Skeletal muscle cell (primary cell): ENCODE measurements at regions not wholly inside any gene's neighbourhood (a gene's known extent, or its start where the extent isn't known, plus 50 kb on each side); places are given as distances from the start of the nearest gene placed in this dataset.
A peak's percentile ranks its signal among the peaks of the same experiment; 100 is the strongest.
"Not testable (repeated sequence)": the region's sequence is repeated elsewhere in the genome, so short reads cannot be mapped to it uniquely, and the experiment has no call there.

Experiments used
- DNase-seq: peaks from one replicate; pipeline ENCODE4 v3.0.0-alpha.2; 2010; ENCODE audit warnings: low read depth
- H3K4me3 ChIP-seq: 2 replicates; pipeline ENCODE4 v1.5.1; 2011; ENCODE audit warnings: low read depth, mild to moderate bottlenecking, control low read depth, low read length, moderate library complexity

DNA sequence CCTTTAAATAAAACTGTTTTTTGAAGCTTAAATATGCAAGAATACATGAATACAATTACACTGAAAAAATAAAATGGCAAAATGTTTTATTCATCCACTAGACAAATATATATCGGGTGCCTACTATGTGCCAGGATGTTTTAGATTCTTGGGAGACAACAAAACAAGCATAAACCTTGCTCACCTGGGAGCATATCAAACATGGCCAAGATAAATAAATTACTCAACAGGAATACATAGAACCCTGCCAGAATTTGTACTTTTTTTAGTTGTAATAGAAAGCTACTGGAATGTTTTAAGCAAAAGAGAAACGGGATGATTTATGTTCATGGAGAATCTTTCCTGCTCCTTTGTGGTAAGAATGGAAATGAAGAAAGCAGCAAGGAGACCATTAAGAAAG is 2358.5 kb upstream of the PCDH20 start:
- DNase-seq, result no peak
- no peak overlapping the region for H3K4me3 ChIP-seq

DNA sequence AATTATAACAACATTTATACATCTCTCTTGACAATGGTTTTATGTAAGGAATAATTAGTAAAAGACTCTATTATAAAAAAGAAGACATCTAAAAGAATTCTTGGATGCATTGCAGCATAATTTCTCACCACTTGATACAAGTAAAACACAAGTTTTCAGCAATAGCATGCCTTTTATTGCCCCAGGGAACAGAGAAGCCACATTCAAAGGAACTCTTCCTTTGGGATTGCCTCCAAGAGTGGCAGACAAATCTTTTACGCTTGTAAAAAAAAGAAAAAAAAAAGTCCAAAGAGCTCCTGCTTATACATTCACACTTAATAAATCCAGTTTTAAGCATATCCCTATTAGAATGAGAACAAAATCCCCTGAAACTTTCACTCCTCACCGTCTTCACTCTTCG is 2357.8 kb upstream of the PCDH20 start:
- no peak overlapping the region for H3K4me3 ChIP-seq
- DNase-seq, result no peak

DNA sequence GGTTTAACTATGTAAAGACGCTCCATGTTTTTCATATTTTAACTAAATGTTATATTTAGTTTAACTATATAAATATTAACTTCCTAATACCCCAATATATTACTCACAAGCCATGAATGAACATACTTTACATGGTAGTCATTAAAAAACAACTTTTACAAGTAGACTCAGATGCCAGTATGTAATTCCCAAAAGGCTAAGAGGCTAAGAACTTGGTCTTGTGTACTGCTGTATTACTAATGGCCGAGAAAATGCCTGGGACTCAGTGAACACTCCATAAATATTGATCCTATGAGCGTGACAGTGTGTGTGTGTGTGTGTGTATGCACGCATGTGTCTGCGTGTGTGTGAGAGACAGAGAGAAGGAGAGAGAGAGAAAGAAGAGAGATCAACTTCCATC is 2342.0 kb upstream of the PCDH20 start:
- DNase-seq, H3K4me3 ChIP-seq: not testable (repeated sequence)

DNA sequence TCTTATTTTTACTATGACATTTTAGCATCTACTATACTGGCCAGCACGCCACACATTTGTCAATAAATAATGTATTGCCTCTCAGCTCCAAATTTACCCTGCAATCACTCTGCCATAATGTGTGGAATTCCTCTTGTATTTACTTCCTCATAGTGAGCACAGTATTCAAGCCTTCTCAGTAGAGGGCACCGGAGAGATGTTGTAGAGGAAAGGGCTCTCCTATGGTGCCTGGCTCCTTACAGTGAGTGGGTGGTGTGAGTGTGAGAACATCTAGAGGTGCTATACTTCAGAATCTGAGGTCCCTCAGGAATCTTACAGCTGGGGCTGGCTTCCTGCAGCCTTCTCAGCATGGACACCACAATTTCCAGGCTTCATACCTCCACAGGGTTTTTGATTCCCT is 2334.2 kb upstream of the PCDH20 start:
- not testable (repeated sequence) for DNase-seq, H3K4me3 ChIP-seq

DNA sequence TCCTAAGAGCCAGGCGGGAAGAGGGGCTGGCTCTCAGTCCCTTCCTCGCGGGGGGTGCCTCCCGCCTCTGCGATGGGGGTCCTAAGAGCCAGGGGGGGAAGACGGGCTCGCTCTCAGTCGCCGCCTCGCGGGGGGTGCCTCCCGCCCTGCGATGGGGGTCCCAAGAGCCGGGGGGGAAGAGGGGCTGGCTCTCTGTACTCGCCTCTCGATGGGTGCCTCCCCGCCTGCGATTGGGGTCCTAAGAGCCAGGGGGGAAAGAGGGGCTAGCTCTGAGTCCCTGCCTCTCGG is 2326.1 kb upstream of the PCDH20 start:
- H3K4me3 ChIP-seq, DNase-seq: not testable (repeated sequence)

DNA sequence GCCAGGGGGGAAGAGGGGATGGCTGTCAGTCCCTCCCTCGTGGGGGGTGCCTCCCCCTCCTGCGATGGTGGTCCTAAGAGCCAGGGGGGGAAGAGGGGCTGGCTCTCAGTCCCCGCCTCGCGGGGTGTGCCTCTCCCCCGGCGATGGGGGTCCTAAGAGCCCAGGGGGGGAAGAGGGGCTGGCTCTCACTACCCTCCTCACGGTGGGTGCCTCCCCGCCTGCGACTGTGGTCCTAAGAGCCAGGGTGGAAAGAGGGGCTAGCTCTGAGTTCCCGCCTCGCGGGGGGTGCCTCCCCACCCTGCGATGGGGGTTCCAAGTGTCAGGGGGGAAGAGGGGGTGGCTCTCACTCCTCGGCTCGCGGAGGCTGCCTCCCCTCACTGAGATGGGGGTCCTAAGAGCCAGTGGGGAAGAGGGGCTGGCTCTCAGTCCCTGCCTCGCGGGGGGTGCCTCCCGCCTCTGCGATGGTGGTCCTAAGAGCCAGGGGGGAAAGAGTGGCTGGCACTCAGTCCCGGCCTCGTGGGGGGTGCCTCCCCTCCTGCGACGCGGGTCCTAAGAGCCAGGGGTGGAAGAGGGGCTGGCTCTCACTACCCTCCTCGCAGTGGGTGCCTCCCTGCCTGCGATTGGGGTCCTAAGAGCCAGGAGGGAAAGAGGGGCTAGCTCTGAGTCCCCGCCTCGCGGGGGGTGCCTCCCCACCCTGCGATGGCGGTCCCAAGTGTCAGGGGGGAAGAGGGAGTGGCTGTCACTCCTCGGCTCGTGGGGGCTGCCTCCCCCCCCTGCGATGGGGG is 2325.6 kb upstream of the PCDH20 start:
- DNase-seq, result no peak
- no peak overlapping the region for H3K4me3 ChIP-seq

DNA sequence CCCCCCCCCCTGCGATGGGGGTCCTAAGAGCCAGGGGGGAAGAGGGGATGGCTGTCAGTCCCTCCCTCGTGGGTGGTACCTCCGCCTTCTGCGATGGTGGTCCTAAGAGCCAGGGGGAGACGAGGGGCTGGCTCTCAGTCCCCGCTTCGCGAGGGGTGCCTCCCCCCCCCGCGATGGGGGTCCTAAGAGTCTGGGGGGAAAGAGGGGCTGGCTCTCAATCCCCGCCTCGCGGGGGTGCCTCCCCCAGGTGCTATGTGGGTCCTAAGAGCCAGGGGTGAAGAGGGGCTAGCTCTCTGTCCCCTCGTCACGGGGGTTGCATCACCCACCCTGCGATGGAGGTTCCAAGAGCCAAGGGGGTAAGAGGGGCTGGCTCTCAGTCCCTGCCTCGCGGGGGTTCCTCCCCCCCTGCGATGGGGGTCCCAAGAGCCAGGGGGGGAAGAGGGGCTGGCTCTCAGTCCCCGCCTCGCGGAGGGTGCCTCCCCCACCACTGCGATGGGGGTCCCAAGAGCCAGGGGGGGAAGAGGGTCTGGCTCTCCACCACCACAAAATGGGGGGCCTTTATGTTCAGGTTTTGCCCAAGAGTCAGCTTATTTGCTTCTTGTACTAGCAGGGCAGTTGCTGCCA is 2323.6 kb upstream of the PCDH20 start:
- not testable (repeated sequence) for DNase-seq, H3K4me3 ChIP-seq

DNA sequence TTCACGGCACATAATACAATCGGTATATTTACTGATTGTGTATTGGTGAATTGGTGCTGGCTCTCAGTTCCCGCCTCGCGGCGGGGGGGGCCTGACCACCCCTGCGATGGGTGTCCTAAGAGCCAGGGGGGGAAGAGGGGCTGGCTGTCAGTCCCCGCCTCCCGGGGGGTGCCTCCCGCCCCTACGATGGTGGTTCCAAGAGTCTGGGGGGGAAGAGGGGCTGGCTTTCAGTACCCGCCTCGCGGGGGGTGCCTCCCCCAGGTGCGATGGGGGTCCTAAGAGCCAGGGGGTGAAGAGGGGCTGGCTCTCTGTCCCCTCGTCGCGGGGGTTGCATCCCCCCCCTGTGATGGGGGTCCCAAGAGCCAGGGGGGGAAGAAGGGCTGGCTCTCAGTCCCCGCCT is 2321.8 kb upstream of the PCDH20 start:
- H3K4me3 ChIP-seq, result no peak overlapping the region
- DNase-seq, result no peak

DNA sequence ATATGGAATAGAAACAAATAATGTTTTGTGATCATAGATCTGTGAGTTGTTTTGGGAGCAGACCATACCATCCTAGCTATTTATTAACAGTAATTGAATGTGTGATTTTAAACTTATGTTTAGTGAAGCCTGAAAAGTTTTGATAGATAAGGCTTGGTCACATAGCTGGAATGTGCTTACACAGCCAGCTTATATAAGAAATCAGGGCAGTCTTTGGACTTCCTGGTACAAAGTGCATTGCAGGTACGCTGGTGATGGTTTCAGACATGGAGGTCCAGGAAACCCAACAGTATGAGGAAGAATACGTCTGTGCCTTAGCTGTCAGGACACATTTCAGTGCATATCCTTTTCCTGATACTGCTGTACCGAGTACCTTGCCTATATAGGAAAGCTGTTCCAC is 2316.2 kb upstream of the PCDH20 start:
- no peak for DNase-seq
- H3K4me3 ChIP-seq, result no peak overlapping the region

DNA sequence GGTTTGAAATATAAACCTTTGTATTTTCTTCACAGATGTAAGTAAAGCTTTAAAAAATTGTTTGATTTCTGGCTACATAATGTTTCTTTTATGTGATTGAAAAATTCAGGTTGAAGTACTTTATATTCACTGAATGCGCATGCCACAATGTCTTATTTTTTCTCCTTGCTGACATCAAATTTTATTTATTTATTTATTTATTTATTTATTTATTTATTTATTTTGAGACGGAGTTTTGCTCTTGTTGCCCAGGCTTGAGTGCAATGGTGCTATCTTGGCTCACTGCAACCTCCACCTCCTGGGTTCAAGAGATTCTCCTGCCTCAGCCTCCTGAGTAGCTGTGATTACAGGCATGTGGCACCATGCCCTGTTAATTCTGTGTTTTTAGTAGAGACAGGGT is 2296.5 kb upstream of the PCDH20 start:
- H3K4me3 ChIP-seq, DNase-seq: not testable (repeated sequence)

DNA sequence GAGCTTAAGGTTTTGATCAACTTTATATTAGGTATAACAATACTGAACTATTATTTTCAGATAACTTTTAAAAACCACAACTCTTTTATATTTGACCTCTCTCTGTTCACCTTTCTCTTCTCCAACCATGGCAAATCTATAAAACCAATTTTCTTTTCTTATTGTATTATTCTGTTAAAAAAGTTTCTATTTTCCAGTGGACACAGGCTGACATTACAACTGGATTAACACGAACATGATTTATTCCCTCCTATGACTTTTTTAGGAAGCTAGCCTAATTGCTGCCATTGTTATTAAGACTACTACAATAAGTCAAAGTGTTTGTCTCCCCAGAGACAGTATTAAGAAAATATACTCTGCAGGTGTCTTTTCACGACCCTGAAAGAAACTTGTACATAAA is 2291.1 kb upstream of the PCDH20 start:
- no peak overlapping the region for H3K4me3 ChIP-seq
- no peak for DNase-seq

DNA sequence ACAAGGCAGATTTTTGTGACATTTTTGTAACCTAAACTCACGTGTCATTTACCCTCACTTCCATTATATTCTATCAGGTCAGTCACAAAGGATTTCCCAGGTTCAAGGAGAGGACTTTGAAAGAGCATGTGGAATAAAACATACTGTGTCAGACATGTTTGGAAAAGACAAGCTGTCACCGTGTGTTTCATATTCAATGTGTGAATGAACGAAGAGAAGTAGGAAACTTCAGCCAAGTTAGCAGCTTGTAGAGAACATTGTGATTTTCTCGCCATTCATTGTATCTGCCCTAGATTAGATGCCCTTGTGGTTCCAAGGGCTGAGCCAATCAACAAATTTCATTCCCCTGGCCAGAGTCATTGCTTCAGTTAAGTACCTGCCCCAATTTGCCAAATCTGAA is 2288.9 kb upstream of the PCDH20 start:
- H3K4me3 ChIP-seq, result no peak overlapping the region

DNA sequence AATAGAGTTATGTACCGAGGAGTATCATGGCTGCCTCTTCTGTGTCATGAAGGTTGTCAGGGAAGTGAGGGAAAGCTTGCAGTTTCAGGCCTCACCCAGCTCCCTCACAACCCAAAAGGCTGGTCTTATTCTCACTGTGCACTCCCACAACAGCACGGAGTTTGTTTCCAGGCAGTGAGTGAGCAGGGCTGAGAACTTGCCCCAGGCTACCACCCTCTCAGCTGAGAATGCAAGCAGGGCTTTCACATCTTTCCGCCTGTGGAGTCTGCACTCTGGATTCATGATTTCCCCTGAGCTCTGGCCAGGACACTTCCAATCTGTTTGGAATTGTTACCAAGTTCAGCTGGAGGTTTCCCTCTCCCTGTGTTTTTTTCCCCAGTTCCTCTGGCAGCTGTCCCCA is 2284.7 kb upstream of the PCDH20 start:
- no peak for DNase-seq
- no peak overlapping the region for H3K4me3 ChIP-seq

More for the DNA sequence above, 2288.9 kb upstream of the PCDH20 start:
- DNase-seq, result no peak

DNA sequence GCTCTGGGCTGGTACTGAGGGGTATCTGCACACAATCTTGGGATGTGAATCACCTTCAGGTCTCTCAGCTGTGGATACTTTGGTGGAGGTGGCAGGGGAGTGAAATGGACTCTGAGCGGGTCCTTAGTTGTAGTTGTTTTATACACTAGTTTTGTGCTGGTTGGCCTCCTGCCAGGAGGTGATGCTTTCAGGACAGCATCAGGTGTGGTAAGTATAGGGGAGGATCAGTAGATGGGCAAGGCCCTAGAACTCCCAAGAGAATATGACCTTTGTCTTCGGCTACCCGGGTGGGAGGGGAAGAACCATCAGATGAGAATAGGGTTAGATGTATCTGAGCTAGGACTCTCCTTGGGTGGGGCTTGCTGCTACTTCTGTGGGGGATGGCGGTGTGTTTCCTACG is 2284.3 kb upstream of the PCDH20 start:
- no peak overlapping the region for H3K4me3 ChIP-seq
- DNase-seq, result no peak

DNA sequence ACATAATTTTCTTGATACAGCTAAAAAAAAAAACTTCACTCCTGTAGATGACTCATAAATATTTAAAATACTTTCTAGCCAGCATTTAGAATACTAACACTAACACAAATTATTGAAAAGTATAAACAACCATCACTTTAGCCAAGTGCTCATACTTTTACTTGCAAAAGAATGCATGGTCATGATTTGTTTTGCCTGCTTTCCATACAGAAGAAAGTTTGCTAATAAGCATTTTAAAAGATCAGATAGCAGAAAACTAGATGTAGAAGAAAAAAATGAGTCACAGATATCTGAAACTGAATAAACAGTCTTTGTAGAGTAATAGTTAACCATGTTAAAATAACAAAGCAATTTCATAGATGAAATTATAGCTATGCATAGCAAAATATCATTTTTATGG is 2280.4 kb upstream of the PCDH20 start:
- peak; percentile 27 for DNase-seq

DNA sequence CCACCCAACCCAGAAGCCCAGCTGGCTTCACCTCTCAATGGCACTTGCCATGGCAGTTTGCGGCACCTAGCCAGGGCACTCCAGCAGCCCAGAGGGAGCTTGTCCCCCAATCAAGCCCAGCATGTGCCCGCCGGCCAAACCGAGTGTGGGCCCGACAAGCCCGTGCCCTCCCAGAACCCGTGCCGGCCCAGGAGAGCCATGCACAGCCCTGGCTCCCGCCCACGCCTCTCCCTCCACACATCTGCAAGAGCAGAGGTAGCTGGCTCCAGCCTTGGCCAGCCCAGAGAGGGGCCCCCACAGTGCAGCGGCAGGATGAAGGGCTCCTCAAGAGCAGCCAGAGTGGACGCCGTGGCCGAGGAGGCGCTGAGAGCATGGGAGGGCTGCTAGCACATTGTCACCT is 2278.0 kb upstream of the PCDH20 start:
- no peak for DNase-seq
- H3K4me3 ChIP-seq, result no peak overlapping the region

More for the DNA sequence above, 2280.4 kb upstream of the PCDH20 start:
- no peak overlapping the region for H3K4me3 ChIP-seq

DNA sequence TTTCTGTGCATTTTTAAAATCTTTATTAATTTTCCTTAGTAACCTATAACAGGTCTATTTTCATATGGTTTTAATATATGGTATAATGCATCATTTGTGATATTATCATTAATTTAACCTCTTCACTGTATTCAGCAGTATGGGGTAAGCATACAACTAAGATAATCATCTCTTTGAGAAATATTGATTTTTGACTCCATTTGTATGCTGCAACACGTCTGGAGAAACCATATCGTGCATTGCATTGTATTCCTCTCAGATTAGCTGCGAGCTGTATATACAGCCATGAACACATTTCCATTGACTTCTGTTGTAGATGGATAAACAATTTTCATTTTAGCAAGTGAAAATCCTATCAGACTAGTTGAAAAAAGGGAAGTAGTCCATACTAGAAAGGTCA is 2275.8 kb upstream of the PCDH20 start:
- DNase-seq, result no peak
- H3K4me3 ChIP-seq, result no peak overlapping the region

DNA sequence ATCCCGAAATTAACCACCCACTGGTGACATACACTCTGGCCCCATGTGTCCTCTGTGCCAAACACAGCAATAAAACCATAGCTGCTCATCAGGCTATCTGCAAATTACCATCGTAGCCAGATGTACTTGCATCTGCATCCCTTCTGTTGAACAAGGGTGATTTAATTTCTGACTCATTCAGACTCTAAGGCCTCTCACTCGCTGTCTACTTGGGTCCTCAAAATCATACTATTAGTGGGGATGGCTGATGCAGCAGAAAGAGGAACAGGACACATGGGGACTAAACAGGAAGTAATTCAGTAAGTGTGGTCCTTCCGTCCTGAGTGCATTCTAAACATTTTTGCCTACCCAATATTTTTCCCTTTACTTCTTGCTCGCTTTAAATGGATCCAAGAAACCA is 2275.0 kb upstream of the PCDH20 start:
- DNase-seq, result no peak
- no peak overlapping the region for H3K4me3 ChIP-seq

DNA sequence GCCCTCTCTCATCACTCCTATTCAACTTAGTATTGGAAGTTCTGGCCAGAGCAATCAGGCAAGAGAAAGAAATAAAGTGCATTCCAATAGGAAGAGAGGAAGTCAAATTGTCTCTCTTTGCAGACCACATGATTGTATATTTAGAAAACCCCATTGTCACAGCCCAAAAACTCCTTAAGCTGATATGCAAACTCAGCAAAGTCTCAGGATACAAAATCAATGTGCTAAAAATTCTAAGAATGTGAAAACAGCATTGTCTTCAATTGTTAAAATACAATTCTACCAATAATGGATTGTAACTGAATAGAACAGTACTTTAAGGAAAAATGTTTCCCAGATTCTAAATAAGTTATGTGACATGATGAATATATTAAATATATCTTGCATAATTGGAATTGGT is 2269.2 kb upstream of the PCDH20 start:
- DNase-seq, result no peak
- H3K4me3 ChIP-seq, result no peak overlapping the region

DNA sequence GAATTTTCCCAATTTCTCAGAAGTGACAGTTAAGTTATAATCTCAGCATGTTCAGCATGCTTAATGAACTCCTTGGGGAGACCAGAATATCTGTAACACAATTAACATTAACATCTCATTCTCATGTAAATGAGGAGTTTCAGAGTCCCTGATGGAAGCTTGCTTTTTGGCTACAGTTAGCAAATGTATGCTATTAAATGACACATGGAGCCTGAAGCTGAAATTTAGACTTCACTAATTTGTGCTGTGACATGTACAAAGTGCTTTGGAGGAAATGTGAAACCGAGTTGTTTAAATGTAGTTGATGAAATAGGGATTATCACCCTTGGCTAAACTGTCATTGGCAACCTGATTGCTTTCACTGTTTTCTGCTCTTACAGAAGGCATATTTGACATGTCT is 2265.1 kb upstream of the PCDH20 start:
- no peak for DNase-seq
- no peak overlapping the region for H3K4me3 ChIP-seq

DNA sequence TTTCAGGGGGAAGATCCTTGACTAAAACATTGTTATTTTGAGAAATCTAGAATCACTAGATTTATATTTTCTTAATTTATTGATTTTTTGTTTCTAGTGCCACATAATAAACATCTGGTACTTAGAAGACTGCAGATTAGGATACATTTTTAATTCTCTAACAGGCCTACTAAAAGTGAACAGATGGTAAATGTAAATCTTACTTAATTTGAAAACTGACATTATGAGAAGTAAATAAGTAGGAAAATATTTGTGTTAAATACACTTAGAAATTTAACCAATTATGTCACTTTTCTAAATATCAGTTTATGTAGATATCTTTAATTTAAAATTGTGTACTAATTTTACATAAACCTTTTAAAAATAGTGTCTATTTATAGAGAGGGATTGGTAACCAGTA is 2255.6 kb upstream of the PCDH20 start:
- no peak overlapping the region for H3K4me3 ChIP-seq
- no peak for DNase-seq
